ENCODE measurements at regions not wholly inside any gene's neighbourhood (a gene's known extent, or its start where the extent isn't known, plus 50 kb on each side); places are given as distances from the start of the nearest gene placed in this dataset.

DNA sequence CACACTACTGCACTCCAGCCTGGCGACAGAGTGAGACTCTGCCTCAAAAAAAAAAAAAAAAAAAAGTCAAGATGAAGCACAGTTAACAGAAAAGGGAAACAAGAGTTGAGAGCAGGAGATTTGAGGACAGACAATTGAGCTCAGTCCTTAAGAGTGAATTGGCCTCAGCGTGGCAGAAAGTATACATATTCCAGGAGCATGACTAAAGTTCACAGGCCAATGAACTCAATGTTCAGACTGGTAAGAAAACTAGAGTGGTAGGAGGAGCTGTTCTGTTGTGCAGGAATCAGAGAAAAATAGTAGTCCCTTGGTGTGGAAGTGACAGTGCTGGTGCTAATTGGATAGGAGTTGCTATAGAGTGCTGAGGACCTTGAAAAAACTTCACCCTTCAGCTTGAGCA is 60.0 kb downstream of the NRN1 start:
- no peak for DNase-seq

DNA sequence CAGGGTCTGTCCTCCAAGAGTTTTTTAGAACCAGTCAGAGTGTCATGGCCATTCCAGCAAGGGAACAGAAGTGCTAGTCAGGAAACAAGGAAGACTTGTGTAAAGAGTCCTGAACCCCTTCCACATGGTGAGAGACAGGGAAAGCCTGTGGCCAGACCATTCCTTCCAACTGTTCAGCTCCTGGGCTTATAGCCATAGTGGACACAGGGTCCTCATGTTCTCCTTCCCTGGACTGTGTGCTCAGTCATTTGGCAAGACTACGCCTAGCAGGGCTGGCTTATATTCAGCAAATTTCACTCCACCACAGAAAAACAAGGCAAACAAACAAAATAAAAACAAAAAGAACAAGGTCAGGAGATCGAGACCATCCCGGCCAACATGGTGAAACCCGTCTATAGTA is 60.5 kb downstream of the NRN1 start:
- DNase-seq, result no peak

DNA sequence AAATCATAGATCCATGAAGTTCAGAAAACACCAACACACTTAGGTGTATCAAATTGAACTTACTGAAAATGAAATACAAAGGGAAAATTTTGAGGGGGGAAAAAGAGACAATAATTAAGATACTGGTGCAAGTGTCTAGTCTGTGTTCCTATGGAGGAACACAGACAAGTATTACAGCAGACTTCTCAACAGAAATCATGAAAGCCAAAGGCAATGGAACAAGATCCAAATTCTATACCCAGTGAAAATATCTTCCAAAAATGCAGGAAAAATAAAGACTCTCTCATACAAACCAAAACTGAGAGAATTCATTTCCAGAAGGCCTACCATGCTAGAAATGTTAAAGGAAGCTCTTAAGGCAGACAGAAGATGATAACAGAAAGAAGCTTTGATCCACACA is 63.1 kb downstream of the NRN1 start:
- DNase-seq, result no peak

DNA sequence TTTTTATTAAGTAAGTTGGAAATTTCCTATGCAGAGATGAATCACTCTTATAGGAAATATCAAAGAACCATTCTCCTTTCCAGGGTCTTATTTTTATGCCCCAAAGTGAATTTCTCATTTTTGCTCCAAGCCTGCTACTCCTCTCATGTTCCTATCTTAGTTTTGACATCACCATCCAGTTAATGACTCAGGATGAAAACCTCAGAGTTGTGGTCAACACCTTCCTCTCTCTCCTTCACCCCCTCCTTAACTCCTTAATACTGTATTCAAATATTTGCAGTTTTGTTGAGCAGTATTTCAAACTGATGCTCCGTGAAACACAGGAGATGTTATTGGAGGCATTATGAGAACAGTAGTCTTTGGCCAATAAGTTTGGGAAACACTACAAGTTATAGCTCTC is 64.1 kb downstream of the NRN1 start:
- DNase-seq, result no peak

DNA sequence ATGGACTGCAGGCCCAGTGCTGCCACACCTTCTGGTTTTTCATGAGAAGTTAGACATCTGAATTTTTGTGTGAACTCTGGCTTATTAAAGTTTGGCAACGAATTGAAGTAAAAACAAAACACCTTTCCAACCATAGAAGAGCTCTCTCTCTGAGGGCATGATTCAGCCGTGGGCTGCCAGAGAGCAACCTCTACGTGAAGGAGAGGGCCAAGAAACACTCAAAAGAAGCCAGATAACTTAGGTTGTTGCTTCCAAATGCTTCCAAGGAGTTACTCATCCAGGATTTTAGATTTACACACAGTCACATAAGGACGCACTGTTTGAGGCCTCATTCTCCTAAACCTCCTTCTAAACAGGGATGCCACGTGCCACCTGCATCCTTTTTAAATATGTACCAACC is 65.5 kb downstream of the NRN1 start:
- no peak for DNase-seq

DNA sequence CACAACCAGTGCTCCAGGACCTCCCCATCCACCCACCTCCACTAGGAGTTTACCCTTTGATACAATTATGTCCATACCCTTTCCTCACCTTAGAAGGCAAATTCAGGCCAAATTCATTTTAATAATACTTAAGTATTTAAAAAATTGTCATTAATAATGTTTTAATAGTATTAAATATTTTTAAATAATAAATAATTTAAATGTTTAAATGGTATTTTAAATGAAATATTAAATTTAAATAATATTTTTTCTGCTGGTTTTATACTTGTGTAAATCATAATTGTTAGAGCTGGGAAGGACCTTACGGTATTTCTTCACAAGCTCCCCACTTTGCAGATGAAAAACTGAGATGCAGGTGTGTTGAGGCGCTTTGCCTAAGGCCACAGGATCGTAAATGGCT is 67.8 kb downstream of the NRN1 start:
- no peak for DNase-seq

DNA sequence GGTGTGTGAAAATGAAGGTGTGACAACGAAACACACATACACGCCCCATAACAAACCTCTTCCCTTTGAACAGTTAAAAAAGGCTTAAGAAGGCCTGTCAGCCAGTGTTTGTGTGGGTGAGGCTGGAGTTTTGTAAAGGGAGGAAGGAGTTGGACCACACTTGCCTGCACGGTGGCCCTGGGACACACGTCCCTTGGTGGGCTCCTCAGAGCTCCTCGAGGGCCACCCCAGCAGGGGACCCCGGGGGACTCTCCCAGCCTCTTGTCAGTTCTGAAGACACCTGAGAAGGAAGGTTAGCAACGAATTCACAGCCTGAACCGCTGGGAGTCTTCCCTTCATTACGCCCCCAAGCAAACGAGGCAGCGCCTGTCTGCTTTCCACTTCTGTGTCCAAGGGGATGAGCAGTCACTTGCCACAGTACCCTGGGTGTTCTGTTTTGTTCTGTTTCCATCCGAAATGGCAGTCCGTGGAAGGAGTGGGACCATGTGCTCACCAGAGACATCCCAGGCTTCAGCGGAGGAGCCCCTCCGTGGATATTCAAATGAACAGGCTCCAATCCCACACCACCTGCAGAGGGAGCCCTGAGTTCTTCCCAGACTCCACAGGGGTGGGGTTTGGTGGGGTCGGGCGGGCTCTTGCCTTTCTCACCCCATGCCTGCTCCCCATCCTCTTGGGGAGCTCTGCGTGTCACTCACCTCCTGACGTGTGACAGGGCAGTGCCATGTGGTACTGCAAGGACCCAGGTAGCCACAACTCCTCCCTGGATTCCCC is 68.6 kb downstream of the NRN1 start:
- no peak for DNase-seq

DNA sequence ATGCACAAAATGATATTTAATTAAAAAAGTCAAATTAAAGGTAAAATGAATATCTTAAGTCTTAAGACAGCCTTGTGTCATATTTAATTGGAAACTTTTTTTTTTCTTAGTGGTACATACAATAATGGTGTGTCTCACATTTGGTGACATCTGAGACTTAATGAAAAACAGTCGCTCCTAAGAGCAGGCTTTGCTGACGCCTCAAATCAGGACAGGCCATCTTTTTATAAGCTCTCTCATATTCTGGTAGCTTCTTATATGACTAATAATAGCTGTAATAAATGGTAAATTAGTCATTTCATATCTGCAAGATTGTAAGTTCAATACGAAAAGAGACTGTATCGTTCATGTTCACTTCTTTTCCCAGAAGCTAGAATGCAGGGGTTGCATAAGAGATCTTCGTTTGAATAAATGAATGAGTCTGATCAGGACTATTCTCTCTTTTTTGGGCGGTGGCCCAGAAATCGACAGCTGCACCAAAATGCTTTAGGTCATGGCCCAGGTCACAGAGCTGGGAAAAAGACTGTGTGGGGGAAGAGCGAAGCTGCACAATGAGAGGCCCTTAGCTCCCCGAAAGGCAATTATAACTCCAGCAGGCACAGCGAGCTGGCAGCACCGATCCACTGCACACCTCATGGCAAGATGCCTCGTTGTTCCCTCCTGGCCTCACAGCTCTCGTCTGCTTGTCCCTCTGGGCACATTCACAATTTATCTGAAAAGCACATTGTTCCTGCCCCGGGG is 69.4 kb downstream of the NRN1 start:
- DNase-seq, result no peak

DNA sequence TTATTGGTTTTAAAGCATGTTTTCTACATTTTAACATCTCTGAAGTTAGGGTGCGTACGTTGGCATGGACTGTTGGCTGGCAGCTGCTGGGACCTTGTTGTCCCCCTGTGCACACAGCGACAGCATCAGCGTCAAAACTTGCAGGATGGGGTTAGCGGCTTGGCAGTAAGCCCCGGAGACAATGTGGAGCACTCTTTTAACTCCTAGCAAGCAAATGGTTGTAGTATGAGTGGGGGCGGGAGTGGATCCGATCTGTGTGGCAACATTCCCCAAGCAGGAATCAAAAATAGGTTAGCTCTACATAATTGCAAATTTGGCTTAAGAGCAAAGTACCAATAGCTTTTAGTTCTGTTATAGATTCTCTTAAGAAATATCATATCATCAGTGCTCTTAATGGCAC is 70.1 kb downstream of the NRN1 start:
- no peak for DNase-seq

DNA sequence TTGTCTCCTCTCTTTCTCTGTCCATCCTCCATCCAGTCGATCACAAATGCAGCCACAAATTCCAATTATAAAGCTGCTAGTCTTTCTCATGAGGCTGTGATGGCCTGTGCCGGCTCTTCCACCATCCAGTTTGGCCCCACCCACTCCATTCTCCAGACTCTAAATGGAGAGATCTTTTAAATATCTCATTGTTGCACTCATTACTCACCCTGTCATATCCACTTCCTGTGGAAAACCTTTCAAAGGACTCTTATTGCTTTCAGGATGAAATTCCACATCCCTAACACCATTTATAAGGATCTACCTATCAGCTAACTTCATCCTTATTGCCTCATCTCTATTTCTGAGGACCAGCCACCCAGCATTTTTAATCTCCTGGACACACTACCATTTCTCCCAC is 70.6 kb downstream of the NRN1 start:
- no peak for DNase-seq

DNA sequence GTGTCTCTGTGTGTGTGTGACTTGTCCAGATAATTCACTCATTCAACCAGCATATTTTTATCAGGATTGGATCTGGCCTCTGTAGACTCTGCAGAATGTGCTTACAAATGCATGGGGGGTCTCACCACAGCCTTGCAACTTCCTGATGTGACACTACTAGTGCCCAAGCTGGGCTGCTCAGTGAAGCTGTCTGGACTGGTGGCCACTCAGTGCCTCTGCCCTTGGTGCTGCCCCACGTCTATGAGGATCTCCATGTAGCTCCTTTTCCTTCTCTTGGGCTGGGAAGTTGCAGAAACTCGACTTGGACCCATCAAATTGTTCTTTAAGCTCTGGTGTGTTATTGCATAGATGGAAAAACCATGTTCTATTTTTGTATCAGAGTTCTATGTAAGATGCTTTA is 75.8 kb downstream of the NRN1 start:
- no peak for DNase-seq

DNA sequence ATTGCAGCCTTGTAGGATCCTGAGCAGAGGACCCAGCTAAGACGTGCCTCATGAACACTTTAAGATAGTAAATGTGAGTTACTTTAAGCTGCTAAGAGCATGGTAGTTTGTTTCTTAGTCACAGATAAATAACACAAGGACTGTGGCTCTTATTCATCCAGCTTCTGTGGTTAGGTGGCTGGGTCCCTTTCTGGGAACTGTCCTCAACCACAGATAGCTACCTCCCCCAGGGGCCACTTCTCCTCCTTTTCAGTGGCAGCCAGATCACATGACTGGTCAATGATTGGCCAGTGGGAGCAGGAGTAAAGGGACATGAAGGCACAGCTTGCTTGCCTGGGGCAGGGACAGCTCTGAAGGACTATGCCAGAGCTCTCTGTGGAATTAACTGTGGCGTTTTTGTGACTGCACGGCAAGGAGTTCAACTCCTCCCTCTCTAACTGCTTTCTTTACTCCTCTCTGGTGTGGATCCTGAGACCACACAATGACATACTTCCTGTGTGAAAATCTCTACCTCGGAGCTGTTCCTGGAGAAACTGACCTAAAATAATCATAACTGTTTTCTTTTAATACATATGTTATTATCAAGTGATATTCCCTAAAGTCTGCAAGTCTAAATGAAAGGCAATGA is 76.5 kb downstream of the NRN1 start:
- DNase-seq, result no peak

DNA sequence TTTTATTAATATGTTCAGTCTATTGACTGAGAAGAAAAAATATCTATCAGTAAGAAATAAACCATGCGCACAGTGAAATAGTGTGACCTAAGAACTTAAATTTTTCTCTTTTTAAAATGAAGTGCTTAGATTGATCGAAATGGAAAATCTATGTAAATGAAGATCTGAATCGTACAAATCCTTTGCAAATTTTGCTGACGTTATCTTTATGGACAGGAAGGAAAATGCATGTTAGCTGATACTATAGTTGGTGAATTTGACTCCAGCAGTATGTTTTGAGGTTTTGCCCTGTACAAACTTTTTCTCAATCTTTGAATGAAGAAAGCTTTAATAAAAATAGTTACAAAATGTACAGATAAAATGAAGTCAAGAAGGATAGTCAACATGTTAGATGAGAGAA is 82.9 kb downstream of the NRN1 start:
- no peak for DNase-seq

DNA sequence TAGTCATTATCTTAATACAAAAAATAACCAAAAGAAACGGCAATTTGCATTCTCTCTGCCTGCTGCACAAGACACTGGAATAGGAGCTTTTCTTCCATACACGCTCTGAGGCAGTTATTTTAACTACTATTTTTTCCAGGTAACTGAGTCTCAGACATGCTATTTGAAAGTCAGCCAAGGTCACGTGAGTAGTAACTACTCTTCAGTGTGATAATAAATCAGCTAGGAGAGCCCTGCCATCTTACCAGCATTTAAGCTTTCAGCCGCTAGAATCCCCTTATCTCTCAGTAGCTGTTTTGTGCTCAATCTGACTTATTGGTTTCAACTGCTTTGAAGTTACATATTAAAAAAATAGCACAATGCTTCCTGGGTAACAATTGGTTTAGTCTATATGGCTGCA is 84.5 kb downstream of the NRN1 start:
- DNase-seq, result no peak

DNA sequence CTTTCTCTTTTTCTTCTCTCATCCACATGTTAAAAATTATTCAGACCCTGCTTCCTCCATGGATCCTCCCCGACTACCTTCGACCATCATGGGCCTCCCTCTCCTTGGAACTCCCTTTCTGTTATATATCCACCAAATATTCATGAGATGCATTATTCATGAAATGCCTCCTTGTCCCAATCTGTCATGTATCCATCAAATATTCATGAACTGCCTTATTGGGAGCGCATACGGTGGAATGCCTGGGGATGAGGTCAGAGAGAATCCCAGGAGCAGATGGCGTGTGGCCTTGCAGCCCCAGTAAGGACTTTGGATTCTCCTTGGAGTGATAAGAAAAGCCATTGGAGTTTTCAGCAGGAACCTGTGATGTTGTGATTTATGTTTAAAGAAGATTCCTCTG is 97.0 kb downstream of the NRN1 start:
- no peak for DNase-seq

DNA sequence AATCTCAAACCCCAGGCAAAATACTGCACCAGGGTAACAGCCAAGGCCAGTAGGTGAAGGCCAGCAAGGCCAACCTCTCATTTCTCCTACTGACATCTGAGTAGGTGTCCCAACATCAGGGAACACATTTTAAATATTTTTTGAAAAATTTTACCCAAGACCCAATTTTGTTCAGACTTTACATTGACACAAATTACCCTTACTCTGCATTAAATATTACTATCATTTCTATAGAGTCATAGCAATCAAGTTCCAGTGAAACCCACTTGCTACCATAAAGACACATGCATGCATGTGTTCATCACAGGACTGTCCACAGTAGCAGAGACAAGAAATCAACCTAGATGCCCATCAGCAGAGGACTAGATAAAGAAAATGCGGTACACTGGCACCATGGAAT is 99.9 kb downstream of the NRN1 start:
- no peak for DNase-seq

DNA sequence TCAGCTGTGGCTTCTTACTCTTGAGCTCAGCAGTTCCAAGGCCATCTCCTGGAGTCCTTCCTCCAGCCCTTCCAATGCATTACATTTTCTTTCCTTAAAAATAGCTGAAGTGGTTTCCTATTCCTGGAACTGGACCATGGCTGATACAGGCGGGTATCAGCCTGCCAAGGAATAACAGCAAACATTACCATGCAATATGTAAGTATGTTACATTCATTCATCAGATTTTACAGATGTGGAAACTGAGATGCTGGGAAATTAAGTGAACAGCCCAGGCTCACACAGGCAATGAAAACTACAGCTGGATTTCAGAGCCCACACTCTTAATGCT is 100.4 kb downstream of the NRN1 start:
- DNase-seq, result no peak

DNA sequence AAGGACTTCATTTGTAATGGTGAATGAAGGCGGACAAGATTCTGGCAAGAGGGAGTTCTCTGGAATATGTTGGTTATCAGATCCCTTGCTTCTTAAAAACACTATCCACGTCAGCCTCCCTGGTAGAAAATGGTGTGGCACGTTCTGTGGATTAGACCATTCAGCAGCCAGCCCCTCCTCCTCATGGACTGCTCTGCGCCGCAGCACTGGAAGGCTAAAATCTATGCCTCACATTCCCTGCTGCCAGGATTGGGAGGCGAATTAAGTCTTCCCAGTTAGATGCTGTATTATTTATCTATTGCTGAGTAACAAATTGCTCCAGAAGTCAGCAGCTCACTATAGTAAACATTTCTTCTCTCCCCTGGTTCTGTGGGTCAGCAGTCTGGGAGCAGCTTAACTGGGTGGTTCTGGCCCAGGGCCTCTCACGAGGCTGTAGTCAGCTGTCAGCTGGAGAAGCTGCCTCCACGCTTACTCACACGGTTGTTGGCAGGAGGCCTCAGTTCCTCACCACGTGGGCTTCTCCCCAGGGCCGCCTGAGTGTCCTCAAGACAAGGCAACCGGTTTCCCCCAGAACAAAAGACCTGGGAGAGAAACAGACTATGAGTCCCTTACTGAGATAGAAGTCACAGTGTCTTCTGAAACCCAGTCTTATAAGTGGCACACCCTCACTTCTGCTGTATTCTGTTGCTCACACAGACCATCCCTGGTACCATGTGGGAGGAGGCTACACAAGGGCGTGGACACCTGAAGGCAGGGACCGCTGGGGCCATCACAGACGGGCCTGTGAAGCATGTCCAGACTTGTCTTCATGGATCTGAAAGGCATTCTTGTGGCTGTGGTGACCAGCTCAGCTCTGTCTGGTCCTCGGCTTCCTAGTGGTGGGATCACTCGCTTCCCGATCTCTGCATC is 101.0 kb downstream of the NRN1 start:
- no peak for DNase-seq

DNA sequence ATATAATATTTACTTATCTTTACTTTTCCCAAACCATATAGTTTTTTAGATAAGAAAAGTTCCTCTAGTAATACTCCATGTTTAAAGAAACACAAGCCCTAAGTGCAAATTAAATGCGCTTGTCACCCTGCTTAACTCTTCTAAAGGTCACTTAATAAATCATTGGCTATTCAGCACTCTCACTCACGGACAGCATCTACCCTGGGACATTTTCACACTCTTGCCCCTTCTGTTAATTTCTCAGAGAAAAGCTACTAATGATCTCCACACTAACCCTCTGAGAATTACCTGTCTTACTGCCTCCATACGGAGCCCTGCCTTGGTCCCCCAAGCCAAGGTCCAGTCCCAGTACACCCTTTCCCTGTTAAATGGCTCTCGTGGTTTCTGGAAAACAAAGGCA is 102.2 kb downstream of the NRN1 start:
- no peak for DNase-seq

DNA sequence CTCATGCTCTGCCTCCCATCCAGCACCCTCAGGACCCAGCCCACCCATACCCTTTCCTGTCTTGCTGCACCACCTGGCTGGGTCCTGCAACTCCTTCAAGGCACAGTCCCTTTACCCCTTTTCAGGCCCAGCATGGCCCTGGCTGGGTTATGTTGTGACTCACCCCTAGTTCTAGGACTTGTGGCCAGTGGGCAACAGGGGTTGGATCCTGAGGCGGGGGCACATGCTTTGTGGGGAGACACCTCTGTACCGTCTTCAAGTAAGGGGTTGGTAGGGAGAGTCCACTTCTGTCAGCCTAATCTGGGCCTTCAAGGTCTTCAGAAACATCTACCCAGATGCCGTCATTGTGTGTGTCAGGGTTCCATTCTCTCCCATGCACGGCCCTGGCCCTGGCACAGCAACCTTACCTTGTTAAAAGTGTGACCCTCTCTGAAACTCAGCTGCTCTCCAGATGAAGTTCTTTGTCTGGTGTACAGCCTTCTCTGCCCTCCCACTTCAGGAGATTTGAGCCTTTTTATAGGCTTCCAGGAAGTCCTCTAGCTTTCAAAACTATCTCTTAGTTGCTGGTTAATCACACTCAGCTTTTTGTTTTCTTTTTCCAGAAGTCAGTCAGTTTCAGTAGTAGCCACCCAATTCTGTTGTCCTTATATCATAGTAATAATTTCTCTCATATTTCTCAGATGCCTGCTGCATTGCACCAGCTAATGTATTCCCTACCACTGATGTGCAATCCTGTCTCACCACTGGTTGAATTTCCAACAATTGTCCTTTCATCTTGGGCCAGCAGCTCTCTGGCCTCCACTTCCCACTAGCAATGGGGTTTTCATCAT is 107.3 kb downstream of the NRN1 start:
- DNase-seq, result no peak

DNA sequence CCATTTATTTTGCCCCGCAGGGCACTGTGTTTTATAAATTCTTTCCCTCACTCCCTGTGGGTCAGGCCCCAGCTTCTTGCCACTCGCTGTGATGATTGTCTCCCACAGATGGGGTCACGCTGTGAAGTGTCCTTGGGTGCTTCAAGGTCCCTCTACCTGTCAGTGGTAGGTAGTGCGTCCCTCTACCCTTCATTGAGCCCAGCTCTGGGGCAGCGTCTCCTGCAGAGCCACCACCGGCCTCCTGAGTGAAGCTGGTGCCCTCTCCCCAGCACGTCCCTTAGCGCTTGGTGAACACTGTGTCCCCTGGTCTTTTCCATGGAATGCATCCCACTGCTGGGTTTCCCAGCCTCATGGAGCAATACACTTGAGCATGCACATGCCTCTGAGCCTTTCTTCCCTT is 108.2 kb downstream of the NRN1 start:
- no peak for DNase-seq

DNA sequence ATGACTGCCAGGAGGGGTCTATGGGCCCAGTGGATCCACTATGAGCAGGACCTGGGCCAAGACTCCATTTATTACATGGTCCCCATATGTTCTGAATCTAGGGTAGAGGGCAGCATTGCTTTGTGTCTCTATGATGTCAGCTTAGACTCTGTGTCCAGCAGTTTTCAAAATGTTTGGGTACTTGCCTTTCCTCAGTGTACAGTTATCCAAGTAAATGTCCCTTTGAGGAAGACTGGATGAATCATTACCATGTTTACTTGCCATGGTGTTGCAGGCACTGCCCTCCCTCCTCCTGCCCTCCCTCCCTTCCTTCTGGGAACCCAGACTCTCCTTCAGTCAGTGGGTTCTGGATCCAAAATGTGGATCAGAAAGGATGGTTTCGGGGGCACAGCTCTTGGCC is 108.6 kb downstream of the NRN1 start:
- no peak for DNase-seq

All from activated T-cell treated with anti-CD3 and anti-CD28 coated beads, Interleukin-2, amount 50 U/mL, for 1 hour (primary cell).